Naive B cell (primary cell): ENCODE measurements at regions not wholly inside any gene's neighbourhood (a gene's known extent, or its start where the extent isn't known, plus 50 kb on each side); places are given as distances from the start of the nearest gene placed in this dataset.

Experiments
- ATAC-seq, 2 donors: fragments of 150-1000 bp; cut with Tn5 transposase; 2 replicates each; pipeline ENCODE4 v1.10.0; 2021; ENCODE audit warnings: low read depth in 2 of 2, mild to moderate bottlenecking in 2 of 2, moderate library complexity in 2 of 2
- DNase-seq: peaks from one replicate; pipeline ENCODE4 v3.0.0; 2022
- H3K27ac Mint-ChIP-seq, 6 donors: one replicate each; pipeline ENCODE4 v1.8.0; 2020 to 2022; ENCODE audit warnings: mild to moderate bottlenecking in 6 of 6, mixed read lengths in 6 of 6, moderate library complexity in 5 of 6, inconsistent platforms in 2 of 6
- H3K27me3 Mint-ChIP-seq, 3 donors: one replicate each; pipeline ENCODE4 v1.8.0; 2021 to 2022; ENCODE audit warnings: mixed read lengths in 3 of 3, mild to moderate bottlenecking in 1 of 3
- H3K36me3 Mint-ChIP-seq, 2 donors: one replicate each; pipeline ENCODE4 v1.8.0; 2020 to 2022; ENCODE audit warnings: mixed read lengths in 2 of 2, inconsistent platforms in 1 of 2, mild to moderate bottlenecking in 1 of 2
- H3K4me1 Mint-ChIP-seq, 3 donors: one replicate each; pipeline ENCODE4 v1.8.0; 2020 to 2022; ENCODE audit warnings: mixed read lengths in 3 of 3, inconsistent platforms in 1 of 3, mild to moderate bottlenecking in 1 of 3, moderate library complexity in 1 of 3
- H3K4me3 Mint-ChIP-seq, 8 donors: one replicate each; pipeline ENCODE4 v1.8.0; 2020 to 2022; ENCODE audit warnings: mild to moderate bottlenecking in 8 of 8, mixed read lengths in 8 of 8, moderate library complexity in 8 of 8, inconsistent platforms in 2 of 8
- H3K9me3 Mint-ChIP-seq, 7 donors: one replicate each; pipeline ENCODE4 v1.8.0; 2020 to 2022; ENCODE audit warnings: mixed read lengths in 7 of 7, mild to moderate bottlenecking in 5 of 7, inconsistent platforms in 2 of 7, moderate library complexity in 1 of 7

DNA sequence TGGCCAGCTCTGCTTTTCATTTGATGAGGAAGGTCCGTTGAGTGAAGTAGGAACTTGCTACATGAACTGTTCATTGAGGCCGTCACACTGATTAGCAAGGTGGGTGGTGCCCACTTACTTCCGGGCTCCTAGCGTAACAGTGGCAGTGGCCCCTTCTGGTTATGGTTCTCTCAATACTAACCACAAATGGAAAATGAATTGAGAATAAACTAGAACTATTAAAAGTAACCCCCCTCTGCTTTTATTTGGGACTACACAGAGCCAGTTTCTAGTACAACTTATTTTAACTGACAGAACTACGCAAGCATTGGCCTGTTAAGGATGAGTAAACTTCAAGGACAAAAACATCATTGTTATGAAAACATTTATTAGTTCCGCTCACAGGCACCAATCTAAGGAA is 519.1 kb downstream of the INHBA start:
- Mint-ChIP-seq H3K4me3 (no peak overlapping the region), H3K27me3 (no peaks in the 10 kb centered on the region), H3K27ac (no peak overlapping the region), H3K36me3 (no peaks in the 10 kb centered on the region), H3K9me3 (peaks cover 0 to 7% (median 1%) of the 10 kb centered on the region in 7 donors), H3K4me1 (peaks cover 0 to 3% (median 0%) of the 10 kb centered on the region in 3 donors)
- ATAC-seq (no peak), DNase-seq (no peak)

DNA sequence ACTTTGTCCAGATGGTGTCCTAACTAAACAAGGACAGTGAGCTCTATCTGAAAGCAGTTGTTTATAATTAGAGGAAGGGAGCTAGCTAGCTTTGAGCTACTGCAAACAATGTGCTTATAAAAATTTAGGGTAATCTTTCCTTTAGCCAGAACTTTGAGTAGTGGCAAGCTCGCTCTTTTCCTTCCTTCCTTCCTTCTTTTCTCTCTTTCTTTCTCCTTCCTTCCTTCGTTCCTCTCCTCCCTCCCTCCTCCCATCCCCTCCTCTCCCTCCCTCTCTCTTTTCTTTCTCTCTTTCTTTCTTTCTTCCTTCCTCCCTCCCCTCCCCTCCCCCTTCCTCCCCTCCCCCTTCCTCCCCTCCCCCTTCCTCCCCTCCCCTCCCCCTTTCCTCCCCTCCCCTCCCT is 520.1 kb downstream of the INHBA start:
- no peak for DNase-seq
- no peak overlapping the region for H3K4me3 Mint-ChIP-seq
- peaks cover 0 to 5% (median 1%) of the 10 kb centered on the region in 7 donors for H3K9me3 Mint-ChIP-seq
- H3K27me3 Mint-ChIP-seq: no peaks in the 10 kb centered on the region
- ATAC-seq: no peak
- peaks cover 0 to 3% (median 0%) of the 10 kb centered on the region in 3 donors for H3K4me1 Mint-ChIP-seq
- H3K36me3 Mint-ChIP-seq: no peaks in the 10 kb centered on the region
- no peak overlapping the region for H3K27ac Mint-ChIP-seq

DNA sequence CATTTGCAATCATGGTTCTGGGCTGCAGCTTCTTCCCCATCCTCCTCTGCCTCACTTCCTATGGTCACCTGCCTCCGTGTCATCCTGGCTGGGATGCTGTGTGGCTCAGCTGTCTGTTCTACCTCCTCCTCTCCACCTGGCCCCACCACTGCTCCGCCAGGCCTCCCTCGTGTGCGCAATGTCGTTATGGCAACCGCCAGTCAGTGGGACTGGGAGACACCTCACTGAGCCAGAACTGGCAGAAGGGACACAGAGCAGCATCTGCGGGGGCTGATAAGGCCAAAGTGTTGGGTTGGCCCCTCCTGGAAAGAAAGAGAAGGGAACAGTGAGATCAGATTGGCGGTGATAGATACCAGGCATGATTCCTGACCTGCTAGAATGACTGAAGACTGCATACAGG is 527.5 kb downstream of the INHBA start:
- ATAC-seq (no peak), DNase-seq (no peak)
- Mint-ChIP-seq H3K27ac (no peak overlapping the region), H3K4me1 (no peaks in the 10 kb centered on the region), H3K27me3 (no peaks in the 10 kb centered on the region), H3K36me3 (no peaks in the 10 kb centered on the region), H3K9me3 (peaks cover 0 to 2% (median under 1%) of the 10 kb centered on the region in 7 donors), H3K4me3 (no peak overlapping the region)

DNA sequence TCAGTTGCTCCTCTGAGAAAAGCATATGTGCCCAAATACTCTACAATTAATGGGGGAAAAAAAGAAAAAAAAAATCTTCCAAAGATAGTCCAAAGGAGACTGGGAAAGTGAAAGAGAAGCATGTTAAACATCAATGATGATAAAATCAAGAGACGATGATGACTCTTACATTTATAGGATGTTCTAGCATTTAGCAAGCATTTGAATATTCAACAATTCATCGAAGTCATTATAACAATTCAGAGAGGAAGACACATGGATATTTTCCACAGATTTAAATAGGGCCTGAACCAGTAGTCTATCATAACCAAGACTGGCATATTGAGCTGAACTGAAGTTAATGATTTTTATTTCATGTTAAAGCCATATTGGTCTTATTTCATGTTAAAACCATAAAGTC is 528.4 kb downstream of the INHBA start:
- no peak for DNase-seq
- no peaks in the 10 kb centered on the region for H3K4me1 Mint-ChIP-seq
- H3K9me3 Mint-ChIP-seq: peaks cover 0 to 7% (median 1%) of the 10 kb centered on the region in 7 donors
- no peak overlapping the region for H3K27ac Mint-ChIP-seq
- H3K4me3 Mint-ChIP-seq: no peak overlapping the region
- H3K27me3 Mint-ChIP-seq: no peaks in the 10 kb centered on the region
- ATAC-seq: no peak
- H3K36me3 Mint-ChIP-seq: no peaks in the 10 kb centered on the region

DNA sequence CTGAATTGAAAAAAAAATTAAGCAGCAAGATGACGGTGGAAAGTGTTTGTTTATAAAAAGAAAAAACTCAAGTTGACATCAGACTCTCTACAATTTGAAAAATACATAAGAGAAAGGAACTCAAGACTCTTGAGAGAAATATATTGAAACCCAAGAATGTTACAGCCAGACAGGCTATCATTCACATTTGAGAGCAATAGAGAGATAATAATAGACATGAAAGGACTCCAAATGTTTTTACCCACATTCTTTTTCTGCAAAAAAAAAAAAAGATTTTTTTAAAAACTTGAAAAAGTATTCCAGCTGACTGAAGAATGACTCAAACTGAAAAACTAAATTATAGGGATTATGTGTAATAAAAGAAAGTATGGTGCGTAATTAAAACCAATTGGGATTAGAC is 532.4 kb downstream of the INHBA start:
- ATAC-seq (no peak), DNase-seq (no peak)
- Mint-ChIP-seq H3K27me3 (no peaks in the 10 kb centered on the region), H3K36me3 (no peaks in the 10 kb centered on the region), H3K4me1 (no peaks in the 10 kb centered on the region), H3K4me3 (no peak overlapping the region), H3K9me3 (peaks cover 0 to 7% (median 1%) of the 10 kb centered on the region in 7 donors), H3K27ac (no peak overlapping the region)

DNA sequence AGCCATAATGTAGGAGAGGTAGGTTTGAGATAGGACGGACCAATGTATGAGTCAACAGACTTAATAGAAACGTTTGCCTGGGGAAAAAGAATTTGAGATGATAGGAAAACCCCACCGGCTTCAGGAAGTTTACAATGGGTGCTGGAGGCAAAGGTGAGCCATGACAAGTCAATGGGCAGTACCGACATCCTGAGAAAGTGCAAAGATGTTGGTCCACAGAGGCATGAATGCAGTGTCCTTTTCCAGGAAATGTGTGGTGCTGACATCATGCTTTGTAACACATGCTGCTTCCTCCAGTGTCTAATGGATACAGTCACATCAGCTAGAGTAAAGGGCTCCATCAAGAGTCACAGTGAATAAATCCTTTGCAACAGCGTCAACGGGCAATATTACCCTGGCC is 533.6 kb downstream of the INHBA start:
- DNase-seq: no peak
- Mint-ChIP-seq H3K4me3 (no peak overlapping the region), H3K4me1 (no peaks in the 10 kb centered on the region), H3K27ac (no peak overlapping the region), H3K27me3 (no peaks in the 10 kb centered on the region), H3K9me3 (peaks cover 0 to 7% (median 1%) of the 10 kb centered on the region in 7 donors), H3K36me3 (no peaks in the 10 kb centered on the region)
- ATAC-seq: no peak

DNA sequence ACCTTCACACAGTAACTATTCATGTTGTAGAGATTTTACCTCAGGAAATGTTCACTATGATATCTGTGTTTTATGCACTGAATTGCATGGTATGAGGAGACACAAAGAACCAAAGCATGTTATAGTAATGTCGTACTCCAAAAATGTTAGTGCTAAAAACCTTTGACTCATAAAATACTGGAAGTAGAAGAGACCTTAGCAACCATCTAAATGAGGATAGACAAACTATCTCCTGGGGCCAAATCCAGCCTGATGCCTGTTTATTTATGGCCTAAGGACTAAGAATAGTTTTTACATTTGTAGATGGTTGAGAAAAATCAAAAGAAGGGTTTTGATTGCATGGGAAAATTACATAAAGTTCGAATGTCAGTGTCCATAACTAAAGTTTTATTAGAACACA is 535.1 kb downstream of the INHBA start:
- peaks cover 0 to 7% (median under 1%) of the 10 kb centered on the region in 7 donors for H3K9me3 Mint-ChIP-seq
- no peaks in the 10 kb centered on the region for H3K27me3 Mint-ChIP-seq
- no peak overlapping the region for H3K4me3 Mint-ChIP-seq
- no peak overlapping the region for H3K27ac Mint-ChIP-seq
- no peak for ATAC-seq
- H3K36me3 Mint-ChIP-seq: no peaks in the 10 kb centered on the region
- H3K4me1 Mint-ChIP-seq: no peaks in the 10 kb centered on the region
- no peak for DNase-seq

- DNase-seq: no peak
- ATAC-seq: no peak
- Mint-ChIP-seq H3K27me3 (no peaks in the 10 kb centered on the region), H3K4me1 (no peaks in the 10 kb centered on the region), H3K36me3 (no peaks in the 10 kb centered on the region), H3K9me3 (peaks cover 0 to 17% (median 2%) of the 10 kb centered on the region in 7 donors), H3K27ac (no peak overlapping the region), H3K4me3 (no peak overlapping the region)
Observed at GRCh38 chr7:41164440-41164839, 538.5 kb downstream of the INHBA start.

DNA sequence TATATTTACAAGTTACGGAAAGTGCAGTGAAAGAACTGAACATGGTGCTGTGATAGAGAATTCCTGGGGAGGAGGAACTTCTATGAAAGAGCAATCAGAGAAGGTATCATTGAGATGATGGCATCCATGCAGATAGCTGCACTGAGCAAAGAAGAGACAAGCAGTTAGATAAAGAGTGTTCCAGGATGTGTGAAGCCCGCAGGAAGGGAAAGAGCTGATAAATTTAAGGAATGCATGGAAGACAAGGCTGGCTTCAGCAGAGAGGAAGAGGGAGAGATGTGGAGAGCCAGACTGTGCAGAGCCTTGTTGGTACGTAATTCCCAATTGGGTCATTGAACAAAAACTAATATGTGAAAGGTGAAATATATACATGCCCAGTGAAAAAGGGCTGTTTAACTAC is 538.9 kb downstream of the INHBA start:
- H3K36me3 Mint-ChIP-seq: no peaks in the 10 kb centered on the region
- H3K9me3 Mint-ChIP-seq: peaks cover 0 to 17% (median 0%) of the 10 kb centered on the region in 7 donors
- ATAC-seq: no peak
- no peak overlapping the region for H3K4me3 Mint-ChIP-seq
- no peaks in the 10 kb centered on the region for H3K4me1 Mint-ChIP-seq
- H3K27me3 Mint-ChIP-seq: no peaks in the 10 kb centered on the region
- DNase-seq: no peak
- no peak overlapping the region for H3K27ac Mint-ChIP-seq

GRCh38 chr7:41162612-41163011 is 540.3 kb downstream of the INHBA start:
- Mint-ChIP-seq H3K9me3 (peaks cover 0 to 17% (median 0%) of the 10 kb centered on the region in 7 donors), H3K4me1 (no peaks in the 10 kb centered on the region), H3K27me3 (no peaks in the 10 kb centered on the region), H3K4me3 (no peak overlapping the region), H3K27ac (no peak overlapping the region), H3K36me3 (no peaks in the 10 kb centered on the region)
- no peak for DNase-seq
- ATAC-seq: no peak

DNA sequence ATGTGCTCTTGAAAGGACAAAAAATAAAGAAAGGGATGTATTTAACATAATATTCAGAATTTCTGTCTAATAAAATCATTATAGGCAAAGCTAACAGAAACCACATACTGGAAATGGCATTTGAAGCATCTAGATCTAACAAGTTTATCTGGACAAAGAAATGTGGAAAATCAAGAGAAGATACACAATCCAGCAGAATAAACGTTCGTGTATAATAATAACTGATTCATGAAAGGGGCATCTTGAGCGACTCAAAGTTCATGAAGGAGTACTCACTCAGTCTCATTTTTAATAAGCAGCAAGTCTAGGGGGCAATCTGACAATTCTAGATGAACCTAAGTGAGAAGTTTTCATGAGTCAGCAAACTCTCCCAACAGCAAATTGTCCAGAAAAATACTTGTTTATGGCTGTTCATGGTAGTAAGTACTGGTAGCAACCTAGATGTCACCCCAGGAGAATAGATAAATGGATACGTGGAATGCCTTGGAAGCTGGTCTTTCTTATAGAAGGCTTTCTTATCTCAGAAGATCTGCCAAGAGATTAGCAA is 541.8 kb downstream of the INHBA start:
- no peaks in the 10 kb centered on the region for H3K4me1 Mint-ChIP-seq
- no peak overlapping the region for H3K4me3 Mint-ChIP-seq
- H3K27me3 Mint-ChIP-seq: no peaks in the 10 kb centered on the region
- H3K9me3 Mint-ChIP-seq: peaks cover 0 to 17% (median 0%) of the 10 kb centered on the region in 7 donors
- no peak overlapping the region for H3K27ac Mint-ChIP-seq
- no peaks in the 10 kb centered on the region for H3K36me3 Mint-ChIP-seq
- ATAC-seq (no peak), DNase-seq (no peak)

GRCh38 chr7:41156268-41156667 is 546.6 kb downstream of the INHBA start:
- Mint-ChIP-seq H3K36me3 (no peaks in the 10 kb centered on the region), H3K4me1 (no peaks in the 10 kb centered on the region), H3K4me3 (no peak overlapping the region), H3K27me3 (no peaks in the 10 kb centered on the region), H3K27ac (no peak overlapping the region), H3K9me3 (peaks cover 0 to 17% (median 2%) of the 10 kb centered on the region in 7 donors)
- no peak for DNase-seq
- no peak for ATAC-seq

- ATAC-seq (no peak), DNase-seq (no peak)
- Mint-ChIP-seq H3K27me3 (no peaks in the 10 kb centered on the region), H3K4me1 (no peaks in the 10 kb centered on the region), H3K27ac (no peak overlapping the region), H3K36me3 (no peaks in the 10 kb centered on the region), H3K9me3 (peaks cover 0 to 5% (median 1%) of the 10 kb centered on the region in 7 donors), H3K4me3 (no peak overlapping the region)
Observed at GRCh38 chr7:41153268-41153667, 549.6 kb downstream of the INHBA start.

- H3K27me3 Mint-ChIP-seq: no peaks in the 10 kb centered on the region
- no peaks in the 10 kb centered on the region for H3K36me3 Mint-ChIP-seq
- ATAC-seq (no peak), DNase-seq (no peak)
- no peaks in the 10 kb centered on the region for H3K4me1 Mint-ChIP-seq
- no peak overlapping the region for H3K4me3 Mint-ChIP-seq
- no peak overlapping the region for H3K27ac Mint-ChIP-seq
- H3K9me3 Mint-ChIP-seq: peaks cover 0 to 5% (median 1%) of the 10 kb centered on the region in 7 donors
Observed at GRCh38 chr7:41152179-41152678, 550.7 kb downstream of the INHBA start.

- H3K4me3 Mint-ChIP-seq: no peak overlapping the region
- H3K27ac Mint-ChIP-seq: no peak overlapping the region
- no peaks in the 10 kb centered on the region for H3K4me1 Mint-ChIP-seq
- H3K9me3 Mint-ChIP-seq: peaks cover 0 to 3% (median 0%) of the 10 kb centered on the region in 7 donors
- H3K36me3 Mint-ChIP-seq: no peaks in the 10 kb centered on the region
- DNase-seq (no peak), ATAC-seq (no peak)
- H3K27me3 Mint-ChIP-seq: no peaks in the 10 kb centered on the region
Observed at GRCh38 chr7:41149576-41149975, 553.3 kb downstream of the INHBA start.
